UCSD-AML1 (cell line): ENCODE measurements at regions not wholly inside any gene's neighbourhood (a gene's known extent, or its start where the extent isn't known, plus 50 kb on each side); places are given as distances from the start of the nearest gene placed in this dataset.
A peak's percentile ranks its signal among the peaks of the same experiment; 100 is the strongest.
"Not testable (repeated sequence)": the region's sequence is repeated elsewhere in the genome, so short reads cannot be mapped to it uniquely, and the experiment has no call there.

Experiments used
- DNase-seq: peaks from one replicate; lab custom pipeline; 2025; ENCODE audit not compliant: unreplicated experiment; lab: John Stamatoyannopoulos, UW

- DNase-seq: no peak
Measured at GRCh38 chr1:118575060-118575459, 390.0 kb upstream of the SPAG17 start.

- DNase-seq: no peak
Measured at GRCh38 chr1:118564961-118565703, 380.1 kb upstream of the SPAG17 start.

GRCh38 chr1:118563981-118564951 lies 379.2 kb upstream of the SPAG17 start:
- no peak for DNase-seq

- no peak for DNase-seq
Measured at GRCh38 chr1:118558933-118559332, 373.9 kb upstream of the SPAG17 start.

GRCh38 chr1:118556936-118557335 lies 371.9 kb upstream of the SPAG17 start:
- DNase-seq: no peak

- no peak for DNase-seq
Measured at GRCh38 chr1:118555638-118556037, 370.6 kb upstream of the SPAG17 start.

GRCh38 chr1:118535901-118536300 lies 350.9 kb upstream of the SPAG17 start:
- no peak for DNase-seq

- not testable (repeated sequence) for DNase-seq
Measured at GRCh38 chr1:118511922-118512321, 326.9 kb upstream of the SPAG17 start.

GRCh38 chr1:118504867-118505266 lies 319.8 kb upstream of the SPAG17 start:
- no peak for DNase-seq

- DNase-seq: peak; percentile 18
Measured at GRCh38 chr1:118504221-118504644, 319.2 kb upstream of the SPAG17 start.

- no peak for DNase-seq
Measured at GRCh38 chr1:118503752-118504151, 318.7 kb upstream of the SPAG17 start.

- DNase-seq: no peak
Measured at GRCh38 chr1:118494998-118495397, 310.0 kb upstream of the SPAG17 start.

- DNase-seq: no peak
Measured at GRCh38 chr1:118488787-118489186, 303.8 kb upstream of the SPAG17 start.

GRCh38 chr1:118487932-118488331 lies 302.9 kb upstream of the SPAG17 start:
- DNase-seq: no peak

GRCh38 chr1:118487091-118487490 lies 302.1 kb upstream of the SPAG17 start:
- no peak for DNase-seq

- no peak for DNase-seq
Measured at GRCh38 chr1:118486199-118486598, 301.2 kb upstream of the SPAG17 start.

- no peak for DNase-seq
Measured at GRCh38 chr1:118485757-118486156, 300.7 kb upstream of the SPAG17 start.

- DNase-seq: no peak
Measured at GRCh38 chr1:118484893-118485292, 299.9 kb upstream of the SPAG17 start.

GRCh38 chr1:118483245-118484006 lies 298.4 kb upstream of the SPAG17 start:
- DNase-seq: no peak

- DNase-seq: no peak
Measured at GRCh38 chr1:118481126-118481525, 296.1 kb upstream of the SPAG17 start.

- DNase-seq: no peak
Measured at GRCh38 chr1:118479351-118479750, 294.3 kb upstream of the SPAG17 start.
